GM13976 (cell line): ENCODE measurements at regions not wholly inside any gene's neighbourhood (a gene's known extent, or its start where the extent isn't known, plus 50 kb on each side); places are given as distances from the start of the nearest gene placed in this dataset.

Experiments used
- DNase-seq: peaks from one replicate; pipeline ENCODE4 v3.0.0; 2012; ENCODE audit warnings: low spot score
- in situ Hi-C: fragments of 300-500 bp; cut with MboI; formaldehyde crosslinking; loops from one replicate; pipeline ENCODE4 v1.12.0; 2022; ENCODE audit warnings: low sequenced_read_pairs, mixed read lengths, inconsistent platforms; ENCODE audit not compliant: unreplicated experiment
- TF ChIP-seq, protein P1 (sequence below): IDR thresholded peaks from 2 replicates; pipeline ENCODE4 v1.5.1; 2012; ENCODE audit warnings: borderline replicate concordance, mild to moderate bottlenecking; ENCODE audit not compliant: insufficient read depth; ENCODE audit errors: extremely low read depth, missing control alignments, control extremely low read depth

DNA sequence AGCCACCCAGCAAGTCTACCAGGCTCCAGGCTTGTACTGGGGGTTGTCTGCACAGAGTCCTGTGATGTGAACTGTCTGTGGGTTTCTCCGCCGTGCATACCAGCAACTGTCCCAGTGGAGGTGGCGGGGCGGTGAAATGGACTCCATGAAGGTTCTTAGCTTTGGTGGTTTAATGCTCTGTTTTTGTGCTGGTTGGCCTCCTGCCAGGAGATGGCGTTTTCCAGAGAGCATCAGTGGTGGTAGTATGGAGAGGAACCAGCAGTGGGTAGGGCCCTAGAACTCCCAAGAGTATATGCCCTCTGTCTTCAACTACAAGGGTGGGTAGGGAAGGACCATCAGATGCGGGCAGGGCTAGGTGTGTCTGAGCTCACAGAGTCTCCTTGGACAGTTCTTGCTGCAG is 303.8 kb downstream of the TMEM121 start:
- in situ Hi-C loops, result no loop called here
- TF ChIP-seq, protein P1, sequence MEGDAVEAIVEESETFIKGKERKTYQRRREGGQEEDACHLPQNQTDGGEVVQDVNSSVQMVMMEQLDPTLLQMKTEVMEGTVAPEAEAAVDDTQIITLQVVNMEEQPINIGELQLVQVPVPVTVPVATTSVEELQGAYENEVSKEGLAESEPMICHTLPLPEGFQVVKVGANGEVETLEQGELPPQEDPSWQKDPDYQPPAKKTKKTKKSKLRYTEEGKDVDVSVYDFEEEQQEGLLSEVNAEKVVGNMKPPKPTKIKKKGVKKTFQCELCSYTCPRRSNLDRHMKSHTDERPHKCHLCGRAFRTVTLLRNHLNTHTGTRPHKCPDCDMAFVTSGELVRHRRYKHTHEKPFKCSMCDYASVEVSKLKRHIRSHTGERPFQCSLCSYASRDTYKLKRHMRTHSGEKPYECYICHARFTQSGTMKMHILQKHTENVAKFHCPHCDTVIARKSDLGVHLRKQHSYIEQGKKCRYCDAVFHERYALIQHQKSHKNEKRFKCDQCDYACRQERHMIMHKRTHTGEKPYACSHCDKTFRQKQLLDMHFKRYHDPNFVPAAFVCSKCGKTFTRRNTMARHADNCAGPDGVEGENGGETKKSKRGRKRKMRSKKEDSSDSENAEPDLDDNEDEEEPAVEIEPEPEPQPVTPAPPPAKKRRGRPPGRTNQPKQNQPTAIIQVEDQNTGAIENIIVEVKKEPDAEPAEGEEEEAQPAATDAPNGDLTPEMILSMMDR, result no peak
- DNase-seq, result no peak

DNA sequence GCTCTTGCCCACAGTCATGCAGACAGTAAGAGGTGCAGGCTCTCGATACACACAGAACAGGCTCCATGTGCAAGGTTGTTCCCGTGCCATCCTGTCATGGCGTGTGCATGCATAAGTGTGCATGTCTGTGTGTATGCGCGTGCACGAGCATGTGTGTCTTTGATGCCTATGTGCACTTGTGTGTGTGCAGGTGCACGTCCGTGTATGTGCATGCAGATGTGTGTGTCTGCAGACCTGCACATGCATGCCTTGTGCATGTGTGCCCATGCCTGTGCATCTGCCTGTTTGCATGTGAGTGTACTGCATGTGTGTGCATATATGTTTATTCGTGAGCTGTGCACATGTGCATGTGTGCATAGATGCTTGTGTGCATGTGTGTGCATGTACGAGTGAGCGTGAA is 309.8 kb downstream of the TMEM121 start:
- TF ChIP-seq, protein P1, result no peak
- in situ Hi-C loops, result no loop called here
- no peak for DNase-seq

DNA sequence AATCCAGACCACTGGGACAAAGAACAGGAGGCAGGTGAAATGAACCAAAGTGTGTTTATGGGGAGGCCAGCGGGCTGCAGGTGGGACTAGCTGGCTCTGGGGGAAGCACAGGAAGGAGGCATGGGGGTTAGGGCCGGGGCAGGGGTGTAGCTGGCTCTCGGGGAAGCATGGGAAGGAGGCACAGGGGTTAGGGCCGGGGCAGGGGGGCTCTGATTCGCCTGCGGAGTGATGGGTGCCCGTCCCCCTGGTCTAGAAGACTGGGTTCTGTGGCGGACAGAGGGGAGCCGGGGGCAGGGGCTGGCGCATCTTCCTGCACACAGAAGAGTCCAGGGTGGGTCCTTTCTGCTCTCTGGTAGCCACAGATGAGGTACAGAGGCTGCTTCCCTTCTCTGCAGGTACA is 310.3 kb downstream of the TMEM121 start:
- TF ChIP-seq, protein P1, result no peak
- in situ Hi-C loops, result no loop called here

GRCh38 chr14:105837349-105838063 is 311.1 kb downstream of the TMEM121 start:
- in situ Hi-C loops, result no loop called here
- TF ChIP-seq, protein P1, result no peak

More for the DNA sequence above, 310.3 kb downstream of the TMEM121 start:
- DNase-seq, result no peak

GRCh38 chr14:105838107-105838506 is 311.7 kb downstream of the TMEM121 start:
- DNase-seq, result no peak
- TF ChIP-seq, protein P1, result no peak
- in situ Hi-C loops, result no loop called here

More at GRCh38 chr14:105837349-105838063, 311.1 kb downstream of the TMEM121 start:
- no peak for DNase-seq

- TF ChIP-seq, protein P1, result no peak
- in situ Hi-C loops, result no loop called here
Observed at GRCh38 chr14:105838591-105839424, 312.4 kb downstream of the TMEM121 start.

More at GRCh38 chr14:105838591-105839424, 312.4 kb downstream of the TMEM121 start:
- DNase-seq, result no peak
